ENCODE measurements at regions not wholly inside any gene's neighbourhood (a gene's known extent, or its start where the extent isn't known, plus 50 kb on each side); places are given as distances from the start of the nearest gene placed in this dataset.

- DNase-seq, result no peak
Observed at GRCh38 chr10:3478153-3478552, 305.6 kb upstream of the PITRM1 start.

- DNase-seq, result no peak
Observed at GRCh38 chr10:3477683-3478082, 305.1 kb upstream of the PITRM1 start.

GRCh38 chr10:3476640-3477448 lies 304.3 kb upstream of the PITRM1 start:
- DNase-seq, result no peak

GRCh38 chr10:3476186-3476585 lies 303.6 kb upstream of the PITRM1 start:
- DNase-seq, result no peak

- no peak for DNase-seq
Observed at GRCh38 chr10:3475367-3475766, 302.8 kb upstream of the PITRM1 start.

GRCh38 chr10:3474266-3474665 lies 301.7 kb upstream of the PITRM1 start:
- no peak for DNase-seq

GRCh38 chr10:3473271-3473670 lies 300.7 kb upstream of the PITRM1 start:
- no peak for DNase-seq

GRCh38 chr10:3472287-3473051 lies 299.9 kb upstream of the PITRM1 start:
- no peak for DNase-seq

- no peak for DNase-seq
Observed at GRCh38 chr10:3471927-3472286, 299.3 kb upstream of the PITRM1 start.

GRCh38 chr10:3471472-3471871 lies 298.9 kb upstream of the PITRM1 start:
- no peak for DNase-seq

GRCh38 chr10:3470191-3470590 lies 297.6 kb upstream of the PITRM1 start:
- DNase-seq, result no peak

- DNase-seq, result no peak
Observed at GRCh38 chr10:3469639-3470020, 297.0 kb upstream of the PITRM1 start.

GRCh38 chr10:3468919-3469638 lies 296.5 kb upstream of the PITRM1 start:
- DNase-seq, result no peak

GRCh38 chr10:3467052-3467951 lies 294.7 kb upstream of the PITRM1 start:
- no peak for DNase-seq

- no peak for DNase-seq
Observed at GRCh38 chr10:3465406-3465891, 292.9 kb upstream of the PITRM1 start.

GRCh38 chr10:3464760-3465405 lies 292.3 kb upstream of the PITRM1 start:
- DNase-seq, result no peak

- no peak for DNase-seq
Observed at GRCh38 chr10:3460420-3461128, 288.0 kb upstream of the PITRM1 start.

- DNase-seq, result no peak
Observed at GRCh38 chr10:3455385-3456334, 283.1 kb upstream of the PITRM1 start.

- no peak for DNase-seq
Observed at GRCh38 chr10:3452683-3453361, 280.2 kb upstream of the PITRM1 start.
